Chondrocyte (in vitro differentiated cells): ENCODE measurements at regions not wholly inside any gene's neighbourhood (a gene's known extent, or its start where the extent isn't known, plus 50 kb on each side); places are given as distances from the start of the nearest gene placed in this dataset.

Source experiments
- DNase-seq: peaks from one replicate; pipeline ENCODE4 v3.0.0; 2021; ENCODE audit warnings: mixed read lengths, low spot score
- H3K27ac Mint-ChIP-seq: one replicate; pipeline ENCODE4 v1.8.0; 2021; ENCODE audit warnings: mild to moderate bottlenecking, moderate library complexity, mixed read lengths; ENCODE audit not compliant: unreplicated experiment
- H3K27me3 Mint-ChIP-seq: 2 replicates; pipeline ENCODE4 v1.8.0; 2021; ENCODE audit warnings: low read depth, mixed read lengths
- H3K36me3 Mint-ChIP-seq: 2 replicates; pipeline ENCODE4 v1.8.0; 2021; ENCODE audit warnings: low read depth, mixed read lengths
- H3K4me1 Mint-ChIP-seq: 2 replicates; pipeline ENCODE4 v1.8.0; 2021; ENCODE audit warnings: low read depth, mild to moderate bottlenecking, mixed read lengths
- H3K4me3 Mint-ChIP-seq: one replicate; pipeline ENCODE4 v1.8.0; 2021; ENCODE audit warnings: mild to moderate bottlenecking, moderate library complexity, mixed read lengths; ENCODE audit not compliant: unreplicated experiment
- H3K9me3 Mint-ChIP-seq: 2 replicates; pipeline ENCODE4 v1.8.0; 2021; ENCODE audit warnings: low read depth, mixed read lengths
- TF ChIP-seq, protein P1 (sequence below): fragments of 200-600 bp; sonication (generic); IDR thresholded peaks from 2 replicates; pipeline ENCODE4 v1.5.0; 2021; ENCODE audit warnings: antibody characterized with exemption, mild to moderate bottlenecking, moderate library complexity

DNA sequence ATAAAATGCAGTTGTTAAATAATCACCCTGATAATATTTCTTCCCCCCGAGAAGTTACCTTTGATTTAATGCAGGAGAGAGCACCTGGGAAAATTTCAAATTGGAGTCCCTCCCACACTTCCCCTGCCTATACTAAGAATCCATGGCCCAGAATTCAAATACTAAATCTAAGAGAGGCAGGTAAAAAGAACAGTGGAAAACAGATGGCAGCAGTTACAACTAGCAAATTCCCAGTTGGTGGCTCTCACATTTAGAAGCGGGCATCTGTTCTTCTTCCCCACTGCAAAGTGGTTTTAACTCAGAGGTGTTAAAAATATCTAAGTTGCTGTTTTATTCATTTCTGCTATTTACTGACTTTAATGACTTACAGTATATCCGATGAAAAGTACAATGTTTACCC, 210.4 kb upstream of the ELAVL2 start:
- Mint-ChIP-seq H3K27me3 (peaks cover 2% of the 10 kb centered on the region), H3K36me3 (no peaks in the 10 kb centered on the region), H3K27ac (no peak overlapping the region), H3K9me3 (no peaks in the 10 kb centered on the region), H3K4me1 (no peaks in the 10 kb centered on the region), H3K4me3 (no peak overlapping the region)
- TF ChIP-seq, protein P1, sequence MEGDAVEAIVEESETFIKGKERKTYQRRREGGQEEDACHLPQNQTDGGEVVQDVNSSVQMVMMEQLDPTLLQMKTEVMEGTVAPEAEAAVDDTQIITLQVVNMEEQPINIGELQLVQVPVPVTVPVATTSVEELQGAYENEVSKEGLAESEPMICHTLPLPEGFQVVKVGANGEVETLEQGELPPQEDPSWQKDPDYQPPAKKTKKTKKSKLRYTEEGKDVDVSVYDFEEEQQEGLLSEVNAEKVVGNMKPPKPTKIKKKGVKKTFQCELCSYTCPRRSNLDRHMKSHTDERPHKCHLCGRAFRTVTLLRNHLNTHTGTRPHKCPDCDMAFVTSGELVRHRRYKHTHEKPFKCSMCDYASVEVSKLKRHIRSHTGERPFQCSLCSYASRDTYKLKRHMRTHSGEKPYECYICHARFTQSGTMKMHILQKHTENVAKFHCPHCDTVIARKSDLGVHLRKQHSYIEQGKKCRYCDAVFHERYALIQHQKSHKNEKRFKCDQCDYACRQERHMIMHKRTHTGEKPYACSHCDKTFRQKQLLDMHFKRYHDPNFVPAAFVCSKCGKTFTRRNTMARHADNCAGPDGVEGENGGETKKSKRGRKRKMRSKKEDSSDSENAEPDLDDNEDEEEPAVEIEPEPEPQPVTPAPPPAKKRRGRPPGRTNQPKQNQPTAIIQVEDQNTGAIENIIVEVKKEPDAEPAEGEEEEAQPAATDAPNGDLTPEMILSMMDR = no peak
- no peak for DNase-seq

DNA sequence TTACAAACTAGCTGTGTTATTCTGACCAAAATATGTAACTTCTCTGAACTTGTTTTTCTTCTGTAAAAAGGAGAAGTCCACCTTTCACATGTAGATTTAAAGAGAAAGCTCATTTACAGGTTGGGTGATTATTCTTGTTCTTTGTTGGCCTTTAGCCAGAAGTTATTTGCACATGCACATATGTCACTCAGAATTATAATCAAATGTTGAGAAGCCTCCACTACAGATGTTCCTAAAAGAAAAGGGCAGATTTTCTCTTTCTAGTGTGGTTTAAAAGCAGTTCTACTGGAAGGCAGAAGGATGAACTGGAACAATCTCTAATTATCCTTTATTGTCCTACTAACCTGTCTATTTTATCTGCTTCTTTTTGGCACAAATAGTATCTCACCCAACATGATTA, 209.8 kb upstream of the ELAVL2 start:
- Mint-ChIP-seq H3K36me3 (no peaks in the 10 kb centered on the region), H3K4me1 (no peaks in the 10 kb centered on the region), H3K27me3 (peaks cover 2% of the 10 kb centered on the region), H3K27ac (no peak overlapping the region), H3K9me3 (no peaks in the 10 kb centered on the region), H3K4me3 (no peak overlapping the region)
- TF ChIP-seq, protein P1 = no peak
- DNase-seq = no peak

DNA sequence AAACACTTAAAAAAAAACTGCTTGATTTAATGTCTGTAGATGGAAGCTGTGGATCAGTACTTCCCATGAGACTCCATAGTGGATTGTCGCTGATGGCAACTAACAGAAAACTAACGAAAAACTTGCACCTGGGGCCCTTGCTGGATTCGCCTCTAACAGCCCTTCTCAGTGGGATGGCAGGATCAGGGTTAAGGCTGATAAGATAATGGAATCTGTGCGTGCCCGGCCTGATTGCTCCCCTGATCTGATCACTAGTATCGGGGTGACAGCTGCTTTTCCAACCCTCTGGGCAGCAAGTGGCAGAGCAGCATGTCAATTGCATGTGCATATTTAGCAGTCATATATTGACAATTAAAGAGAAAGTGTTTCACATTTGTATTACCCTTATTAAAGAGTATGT, 185.8 kb upstream of the ELAVL2 start:
- no peak overlapping the region for H3K4me3 Mint-ChIP-seq
- H3K27me3 Mint-ChIP-seq = no peaks in the 10 kb centered on the region
- H3K36me3 Mint-ChIP-seq = no peaks in the 10 kb centered on the region
- TF ChIP-seq, protein P1 = no peak
- H3K9me3 Mint-ChIP-seq = peaks cover 2% of the 10 kb centered on the region
- no peak for DNase-seq
- no peak overlapping the region for H3K27ac Mint-ChIP-seq
- peaks cover 3% of the 10 kb centered on the region for H3K4me1 Mint-ChIP-seq

DNA sequence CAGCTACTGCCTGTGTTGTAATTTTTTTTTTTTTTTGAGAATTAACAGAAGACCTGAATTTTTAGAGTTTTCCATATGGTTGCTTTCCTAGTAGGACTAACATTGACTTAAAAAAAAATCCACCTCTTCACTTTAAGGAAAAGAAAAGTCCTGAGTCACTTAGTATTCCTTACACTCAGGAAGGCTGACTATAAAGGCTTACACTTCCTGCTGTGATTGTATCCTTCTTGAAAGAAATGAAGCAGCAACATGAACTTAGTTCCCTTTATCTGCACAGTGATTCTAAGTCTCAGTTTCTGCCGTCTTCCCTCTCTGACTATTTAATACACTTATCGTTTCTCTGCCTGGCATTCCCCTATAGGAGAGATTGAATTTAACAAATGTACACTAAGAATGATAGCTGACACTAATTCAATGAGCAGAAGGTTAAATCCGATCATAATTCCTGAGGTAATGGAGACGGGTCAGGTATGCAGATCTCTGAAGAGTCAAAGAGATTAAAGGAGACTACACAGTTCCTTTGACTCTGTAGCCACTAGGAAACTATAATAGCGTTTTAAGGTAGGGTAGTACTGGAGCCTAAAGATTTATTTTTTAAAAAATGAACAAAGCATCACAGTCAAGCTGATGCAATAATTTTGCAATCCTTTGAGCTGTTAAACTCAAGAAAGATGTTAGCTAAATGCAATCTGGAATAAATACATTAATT, 185.1 kb upstream of the ELAVL2 start:
- TF ChIP-seq, protein P1 = no peak
- peaks cover 2% of the 10 kb centered on the region for H3K9me3 Mint-ChIP-seq
- no peak overlapping the region for H3K27ac Mint-ChIP-seq
- H3K4me1 Mint-ChIP-seq = peaks cover 3% of the 10 kb centered on the region
- H3K27me3 Mint-ChIP-seq = no peaks in the 10 kb centered on the region
- no peak overlapping the region for H3K4me3 Mint-ChIP-seq
- no peaks in the 10 kb centered on the region for H3K36me3 Mint-ChIP-seq
- DNase-seq = no peak

DNA sequence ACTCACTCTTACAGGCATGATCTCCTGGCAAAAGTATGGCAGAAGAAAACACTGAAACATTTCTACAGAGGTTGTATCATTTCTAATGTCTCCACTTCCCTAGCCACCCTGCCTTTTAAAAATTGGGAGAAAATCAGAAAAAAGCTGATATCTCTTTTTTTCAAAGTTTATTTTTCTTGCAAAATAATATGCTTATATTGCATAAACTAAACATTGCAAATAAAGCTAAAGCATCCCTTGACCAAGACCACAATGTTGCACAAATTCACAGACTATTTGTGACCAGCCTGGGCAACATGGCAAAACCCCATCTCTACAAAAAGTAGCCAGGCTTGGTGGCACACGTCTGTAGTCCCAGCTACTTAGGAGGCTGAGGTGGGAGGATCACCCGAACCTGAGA, 183.3 kb upstream of the ELAVL2 start:
- TF ChIP-seq, protein P1 = no peak
- Mint-ChIP-seq H3K4me1 (peaks cover 3% of the 10 kb centered on the region), H3K4me3 (no peak overlapping the region), H3K36me3 (no peaks in the 10 kb centered on the region), H3K27ac (no peak overlapping the region), H3K9me3 (peaks cover 2% of the 10 kb centered on the region), H3K27me3 (no peaks in the 10 kb centered on the region)
- DNase-seq = no peak
